ENCODE measurements at regions not wholly inside any gene's neighbourhood (a gene's known extent, or its start where the extent isn't known, plus 50 kb on each side); places are given as distances from the start of the nearest gene placed in this dataset.

GRCh38 chr4:56259655-56260054 lies 127.6 kb downstream of the AASDH start:
- Histone ChIP-seq H3K36me3 (ENCODE audit: control insufficient read depth, low read depth, low read length) (no peaks in the 10 kb centered on the region), H3K27ac (ENCODE audit: low read length) (no peak overlapping the region), H3K27me3 (ENCODE audit: control insufficient read depth, insufficient read depth, low read length) (no peaks in the 10 kb centered on the region), H3K9me3 (ENCODE audit: control insufficient read depth, low read depth, low read length) (no peaks in the 10 kb centered on the region), H3K4me3 (ENCODE audit: low read length) (no peak overlapping the region), H3K9ac (ENCODE audit: low read length) (no peak overlapping the region), H3K4me1 (ENCODE audit: control insufficient read depth, low read depth, low read length) (peaks cover 7% of the 10 kb centered on the region)

GRCh38 chr4:56255820-56256219 lies 131.5 kb downstream of the AASDH start:
- H3K36me3 ChIP-seq (ENCODE audit: control insufficient read depth, low read depth, low read length), result no peaks in the 10 kb centered on the region
- no peaks in the 10 kb centered on the region for H3K27me3 ChIP-seq (ENCODE audit: control insufficient read depth, insufficient read depth, low read length)
- H3K4me1 ChIP-seq (ENCODE audit: control insufficient read depth, low read depth, low read length), result peaks cover 7% of the 10 kb centered on the region
- no peak overlapping the region for H3K9ac ChIP-seq (ENCODE audit: low read length)
- H3K9me3 ChIP-seq (ENCODE audit: control insufficient read depth, low read depth, low read length), result no peaks in the 10 kb centered on the region
- no peak overlapping the region for H3K27ac ChIP-seq (ENCODE audit: low read length)
- H3K4me3 ChIP-seq (ENCODE audit: low read length), result no peak overlapping the region

- Histone ChIP-seq H3K27me3 (ENCODE audit: control insufficient read depth, insufficient read depth, low read length) (no peaks in the 10 kb centered on the region), H3K27ac (ENCODE audit: low read length) (no peak overlapping the region), H3K4me1 (ENCODE audit: control insufficient read depth, low read depth, low read length) (no peaks in the 10 kb centered on the region)
These were observed 133.5 kb downstream of the AASDH start for GRCh38 chr4:56253666-56254305.

GRCh38 chr4:56252561-56253152 lies 134.6 kb downstream of the AASDH start:
- Histone ChIP-seq H3K9me3 (ENCODE audit: control insufficient read depth, low read depth, low read length) (no peaks in the 10 kb centered on the region), H3K27ac (ENCODE audit: low read length) (no peak overlapping the region)

More at GRCh38 chr4:56253666-56254305, 133.5 kb downstream of the AASDH start:
- Histone ChIP-seq H3K4me3 (ENCODE audit: low read length) (no peak overlapping the region), H3K36me3 (ENCODE audit: control insufficient read depth, low read depth, low read length) (no peaks in the 10 kb centered on the region), H3K9me3 (ENCODE audit: control insufficient read depth, low read depth, low read length) (no peaks in the 10 kb centered on the region), H3K9ac (ENCODE audit: low read length) (no peak overlapping the region)

GRCh38 chr4:56251556-56251955 lies 135.7 kb downstream of the AASDH start:
- no peaks in the 10 kb centered on the region for H3K9me3 ChIP-seq (ENCODE audit: control insufficient read depth, low read depth, low read length)
- no peaks in the 10 kb centered on the region for H3K36me3 ChIP-seq (ENCODE audit: control insufficient read depth, low read depth, low read length)
- no peak overlapping the region for H3K27ac ChIP-seq (ENCODE audit: low read length)
- no peaks in the 10 kb centered on the region for H3K27me3 ChIP-seq (ENCODE audit: control insufficient read depth, insufficient read depth, low read length)
- H3K9ac ChIP-seq (ENCODE audit: low read length), result no peak overlapping the region
- no peaks in the 10 kb centered on the region for H3K4me1 ChIP-seq (ENCODE audit: control insufficient read depth, low read depth, low read length)
- no peak overlapping the region for H3K4me3 ChIP-seq (ENCODE audit: low read length)

More at GRCh38 chr4:56252561-56253152, 134.6 kb downstream of the AASDH start:
- no peak overlapping the region for H3K4me3 ChIP-seq (ENCODE audit: low read length)
- H3K4me1 ChIP-seq (ENCODE audit: control insufficient read depth, low read depth, low read length), result no peaks in the 10 kb centered on the region
- no peak overlapping the region for H3K9ac ChIP-seq (ENCODE audit: low read length)
- H3K36me3 ChIP-seq (ENCODE audit: control insufficient read depth, low read depth, low read length), result no peaks in the 10 kb centered on the region
- H3K27me3 ChIP-seq (ENCODE audit: control insufficient read depth, insufficient read depth, low read length), result no peaks in the 10 kb centered on the region

GRCh38 chr4:56250776-56251175 lies 136.5 kb downstream of the AASDH start:
- Histone ChIP-seq H3K36me3 (ENCODE audit: control insufficient read depth, low read depth, low read length) (no peaks in the 10 kb centered on the region), H3K9me3 (ENCODE audit: control insufficient read depth, low read depth, low read length) (no peaks in the 10 kb centered on the region), H3K27me3 (ENCODE audit: control insufficient read depth, insufficient read depth, low read length) (no peaks in the 10 kb centered on the region), H3K27ac (ENCODE audit: low read length) (no peak overlapping the region), H3K9ac (ENCODE audit: low read length) (no peak overlapping the region), H3K4me3 (ENCODE audit: low read length) (no peak overlapping the region), H3K4me1 (ENCODE audit: control insufficient read depth, low read depth, low read length) (peaks cover 6% of the 10 kb centered on the region)

- no peak overlapping the region for H3K9ac ChIP-seq (ENCODE audit: low read length)
- no peaks in the 10 kb centered on the region for H3K9me3 ChIP-seq (ENCODE audit: control insufficient read depth, low read depth, low read length)
- no peaks in the 10 kb centered on the region for H3K27me3 ChIP-seq (ENCODE audit: control insufficient read depth, insufficient read depth, low read length)
- peaks cover 11% of the 10 kb centered on the region for H3K4me1 ChIP-seq (ENCODE audit: control insufficient read depth, low read depth, low read length)
- no peaks in the 10 kb centered on the region for H3K36me3 ChIP-seq (ENCODE audit: control insufficient read depth, low read depth, low read length)
- no peak overlapping the region for H3K27ac ChIP-seq (ENCODE audit: low read length)
- no peak overlapping the region for H3K4me3 ChIP-seq (ENCODE audit: low read length)
These were observed 139.6 kb downstream of the AASDH start for GRCh38 chr4:56247646-56248045.

- Histone ChIP-seq H3K4me1 (ENCODE audit: control insufficient read depth, low read depth, low read length) (peaks cover 11% of the 10 kb centered on the region), H3K9ac (ENCODE audit: low read length) (no peak overlapping the region), H3K9me3 (ENCODE audit: control insufficient read depth, low read depth, low read length) (no peaks in the 10 kb centered on the region), H3K27ac (ENCODE audit: low read length) (no peak overlapping the region), H3K4me3 (ENCODE audit: low read length) (no peak overlapping the region), H3K27me3 (ENCODE audit: control insufficient read depth, insufficient read depth, low read length) (no peaks in the 10 kb centered on the region), H3K36me3 (ENCODE audit: control insufficient read depth, low read depth, low read length) (no peaks in the 10 kb centered on the region)
These were observed 141.1 kb downstream of the AASDH start for GRCh38 chr4:56246233-56246610.

- Histone ChIP-seq H3K4me1 (ENCODE audit: control insufficient read depth, low read depth, low read length) (peaks cover 11% of the 10 kb centered on the region), H3K9me3 (ENCODE audit: control insufficient read depth, low read depth, low read length) (no peaks in the 10 kb centered on the region), H3K27me3 (ENCODE audit: control insufficient read depth, insufficient read depth, low read length) (no peaks in the 10 kb centered on the region), H3K4me3 (ENCODE audit: low read length) (no peak overlapping the region), H3K36me3 (ENCODE audit: control insufficient read depth, low read depth, low read length) (no peaks in the 10 kb centered on the region), H3K27ac (ENCODE audit: low read length) (no peak overlapping the region), H3K9ac (ENCODE audit: low read length) (no peak overlapping the region)
These were observed 141.6 kb downstream of the AASDH start for GRCh38 chr4:56245547-56246232.

GRCh38 chr4:56244681-56245080 lies 142.6 kb downstream of the AASDH start:
- Histone ChIP-seq H3K27ac (ENCODE audit: low read length) (no peak overlapping the region), H3K27me3 (ENCODE audit: control insufficient read depth, insufficient read depth, low read length) (no peaks in the 10 kb centered on the region), H3K9me3 (ENCODE audit: control insufficient read depth, low read depth, low read length) (no peaks in the 10 kb centered on the region), H3K4me3 (ENCODE audit: low read length) (no peak overlapping the region), H3K9ac (ENCODE audit: low read length) (no peak overlapping the region), H3K36me3 (ENCODE audit: control insufficient read depth, low read depth, low read length) (no peaks in the 10 kb centered on the region), H3K4me1 (ENCODE audit: control insufficient read depth, low read depth, low read length) (peaks cover 11% of the 10 kb centered on the region)

GRCh38 chr4:56243107-56243506 lies 144.2 kb downstream of the AASDH start:
- H3K27me3 ChIP-seq (ENCODE audit: control insufficient read depth, insufficient read depth, low read length), result no peaks in the 10 kb centered on the region
- H3K36me3 ChIP-seq (ENCODE audit: control insufficient read depth, low read depth, low read length), result no peaks in the 10 kb centered on the region
- H3K9ac ChIP-seq (ENCODE audit: low read length), result no peak overlapping the region
- H3K27ac ChIP-seq (ENCODE audit: low read length), result no peak overlapping the region
- peaks cover 11% of the 10 kb centered on the region for H3K4me1 ChIP-seq (ENCODE audit: control insufficient read depth, low read depth, low read length)
- no peak overlapping the region for H3K4me3 ChIP-seq (ENCODE audit: low read length)
- H3K9me3 ChIP-seq (ENCODE audit: control insufficient read depth, low read depth, low read length), result no peaks in the 10 kb centered on the region

GRCh38 chr4:56241500-56241899 lies 145.8 kb downstream of the AASDH start:
- H3K4me3 ChIP-seq (ENCODE audit: low read length), result no peak overlapping the region
- no peaks in the 10 kb centered on the region for H3K9me3 ChIP-seq (ENCODE audit: control insufficient read depth, low read depth, low read length)
- peaks cover 11% of the 10 kb centered on the region for H3K4me1 ChIP-seq (ENCODE audit: control insufficient read depth, low read depth, low read length)
- H3K27ac ChIP-seq (ENCODE audit: low read length), result no peak overlapping the region
- no peak overlapping the region for H3K9ac ChIP-seq (ENCODE audit: low read length)
- no peaks in the 10 kb centered on the region for H3K27me3 ChIP-seq (ENCODE audit: control insufficient read depth, insufficient read depth, low read length)
- H3K36me3 ChIP-seq (ENCODE audit: control insufficient read depth, low read depth, low read length), result no peaks in the 10 kb centered on the region
